ENCODE measurements at regions not wholly inside any gene's neighbourhood (a gene's known extent, or its start where the extent isn't known, plus 50 kb on each side); places are given as distances from the start of the nearest gene placed in this dataset.
A peak's percentile ranks its signal among the peaks of the same experiment; 100 is the strongest.

- DNase-seq (ENCODE audit: low read depth, low spot score) (no peak), ATAC-seq (0 out of 2 replicates have a peak, but pooled peaks have one; percentile 38)
- H3K4me2 ChIP-seq (ENCODE audit: low read length), result no peak overlapping the region
- H3K27me3 ChIP-seq (ENCODE audit: insufficient read depth, low read length), result peaks cover 7% of the 10 kb centered on the region; the same call in 1 of the 2 replicates
- BruUV-seq (replicated peaks), result no TSS peak
- H3K79me2 ChIP-seq (ENCODE audit: insufficient read depth, low read length), result no peaks in the 10 kb centered on the region
- intact Hi-C loops (cut with micrococcal nuclease), result no loop called here
- peaks cover 0 to 4% of the 10 kb centered on the region in 2 experiments; a peak in 1 of 4 replicates for H3K4me1 ChIP-seq (ENCODE audit: control insufficient read depth in 1 of 2, insufficient read depth in 2 of 2, low read length in 2 of 2)
- TF ChIP-seq TCF7L2 (IDR thresholded peaks at IDR 0.05; ENCODE audit: borderline replicate concordance, extremely low read depth, insufficient read depth, insufficient read length) (peak; percentile 94), POLR2A (IDR thresholded peaks at IDR 0.05; ENCODE audit: borderline replicate concordance, extremely low read depth, insufficient read depth, insufficient read length) (no peak)
- H3K9ac ChIP-seq (ENCODE audit: low read length), result no peak overlapping the region
- CTCF ChIA-PET, result no interaction called here
- POLR2A ChIA-PET, result no interaction called here
- no peaks in the 10 kb centered on the region for H4K20me1 ChIP-seq (ENCODE audit: insufficient read depth)
- H3K9me2 ChIP-seq (ENCODE audit: insufficient read depth), result no peaks in the 10 kb centered on the region
- no peak overlapping the region for H3K4me3 ChIP-seq (replicated peaks in 1 of 2; ENCODE audit: low read depth in 1 of 2, low read length in 2 of 2)
- H3K36me3 ChIP-seq (ENCODE audit: control insufficient read depth in 1 of 2, insufficient read depth in 2 of 2, low read length in 2 of 2), result no peaks in the 10 kb centered on the region
- no peak overlapping the region for H3K27ac ChIP-seq (ENCODE audit: low read depth, low read length)
- RAD21 ChIA-PET (ENCODE audit: low non-redundant PET in 1 of 2, low total read pairs in 2 of 2, uncharacterized antibody in 2 of 2, unreplicated experiment in 2 of 2), result no interaction called here
- no peaks in the 10 kb centered on the region for H3K9me3 ChIP-seq (ENCODE audit: control insufficient read depth in 1 of 2, insufficient read depth in 1 of 2, low read depth in 1 of 2, low read length in 2 of 2)
- no peak overlapping the region for H2AFZ ChIP-seq (ENCODE audit: low read depth, low read length, poor library complexity, severe bottlenecking)
Measured at GRCh38 chr4:181150191-181150590, 1093.0 kb upstream of the TENM3 start.

- ChIA-PET CTCF (no interaction called here), POLR2A (no interaction called here), RAD21 (ENCODE audit: low non-redundant PET in 1 of 2, low total read pairs in 2 of 2, uncharacterized antibody in 2 of 2, unreplicated experiment in 2 of 2) (no interaction called here)
- BruUV-seq (replicated peaks), result no TSS peak
- ATAC-seq (no peak), DNase-seq (ENCODE audit: low read depth, low spot score) (no peak)
- no peak overlapping the region for H3K9ac ChIP-seq (ENCODE audit: low read length)
- H3K36me3 ChIP-seq (ENCODE audit: control insufficient read depth in 1 of 2, insufficient read depth in 2 of 2, low read length in 2 of 2), result no peaks in the 10 kb centered on the region
- no peaks in the 10 kb centered on the region for H3K27me3 ChIP-seq (ENCODE audit: insufficient read depth, low read length)
- H3K79me2 ChIP-seq (ENCODE audit: insufficient read depth, low read length), result no peaks in the 10 kb centered on the region
- H3K4me1 ChIP-seq (ENCODE audit: control insufficient read depth in 1 of 2, insufficient read depth in 2 of 2, low read length in 2 of 2), result peaks cover 0 to 4% of the 10 kb centered on the region in 2 experiments; a peak in 1 of 4 replicates
- H3K9me3 ChIP-seq (ENCODE audit: control insufficient read depth in 1 of 2, insufficient read depth in 1 of 2, low read depth in 1 of 2, low read length in 2 of 2), result no peaks in the 10 kb centered on the region
- no peak overlapping the region for H3K27ac ChIP-seq (ENCODE audit: low read depth, low read length)
- no peaks in the 10 kb centered on the region for H4K20me1 ChIP-seq (ENCODE audit: insufficient read depth)
- H3K4me2 ChIP-seq (ENCODE audit: low read length), result no peak overlapping the region
- intact Hi-C loops (cut with micrococcal nuclease), result no loop called here
- no peak overlapping the region for H2AFZ ChIP-seq (ENCODE audit: low read depth, low read length, poor library complexity, severe bottlenecking)
- H3K4me3 ChIP-seq (replicated peaks in 1 of 2; ENCODE audit: low read depth in 1 of 2, low read length in 2 of 2), result no peak overlapping the region
- H3K9me2 ChIP-seq (ENCODE audit: insufficient read depth), result no peaks in the 10 kb centered on the region
- TF ChIP-seq EGR1 (IDR thresholded peaks at IDR 0.05; ENCODE audit: low read depth), result no peak
- TF ChIP-seq SP1 (IDR thresholded peaks at IDR 0.05; ENCODE audit: low read depth), result no peak
- TF ChIP-seq, protein P1, sequence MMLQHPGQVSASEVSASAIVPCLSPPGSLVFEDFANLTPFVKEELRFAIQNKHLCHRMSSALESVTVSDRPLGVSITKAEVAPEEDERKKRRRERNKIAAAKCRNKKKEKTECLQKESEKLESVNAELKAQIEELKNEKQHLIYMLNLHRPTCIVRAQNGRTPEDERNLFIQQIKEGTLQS (IDR thresholded peaks at IDR 0.05), result no peak
- TF ChIP-seq CTCF (IDR thresholded peaks at IDR 0.05 in 2 of 3, conservative IDR thresholded peaks at IDR 0.05 in 1 of 3; ENCODE audit: borderline replicate concordance in 1 of 3, insufficient read depth in 1 of 3, low read depth in 2 of 3, low read length in 2 of 3), result no peak
- no peak for TF ChIP-seq ELF1 (IDR thresholded peaks at IDR 0.05; ENCODE audit: borderline replicate concordance, low read depth)
- TF ChIP-seq CBX3 (IDR thresholded peaks at IDR 0.05; ENCODE audit: low read depth), result no peak
- TF ChIP-seq FOSL1 (IDR thresholded peaks at IDR 0.05; ENCODE audit: low read depth), result no peak
- no peak for TF ChIP-seq RAD21 (IDR thresholded peaks at IDR 0.05; ENCODE audit: low read depth)
- no peak for TF ChIP-seq SRF (IDR thresholded peaks at IDR 0.05; ENCODE audit: low read depth)
- TF ChIP-seq, protein P2, sequence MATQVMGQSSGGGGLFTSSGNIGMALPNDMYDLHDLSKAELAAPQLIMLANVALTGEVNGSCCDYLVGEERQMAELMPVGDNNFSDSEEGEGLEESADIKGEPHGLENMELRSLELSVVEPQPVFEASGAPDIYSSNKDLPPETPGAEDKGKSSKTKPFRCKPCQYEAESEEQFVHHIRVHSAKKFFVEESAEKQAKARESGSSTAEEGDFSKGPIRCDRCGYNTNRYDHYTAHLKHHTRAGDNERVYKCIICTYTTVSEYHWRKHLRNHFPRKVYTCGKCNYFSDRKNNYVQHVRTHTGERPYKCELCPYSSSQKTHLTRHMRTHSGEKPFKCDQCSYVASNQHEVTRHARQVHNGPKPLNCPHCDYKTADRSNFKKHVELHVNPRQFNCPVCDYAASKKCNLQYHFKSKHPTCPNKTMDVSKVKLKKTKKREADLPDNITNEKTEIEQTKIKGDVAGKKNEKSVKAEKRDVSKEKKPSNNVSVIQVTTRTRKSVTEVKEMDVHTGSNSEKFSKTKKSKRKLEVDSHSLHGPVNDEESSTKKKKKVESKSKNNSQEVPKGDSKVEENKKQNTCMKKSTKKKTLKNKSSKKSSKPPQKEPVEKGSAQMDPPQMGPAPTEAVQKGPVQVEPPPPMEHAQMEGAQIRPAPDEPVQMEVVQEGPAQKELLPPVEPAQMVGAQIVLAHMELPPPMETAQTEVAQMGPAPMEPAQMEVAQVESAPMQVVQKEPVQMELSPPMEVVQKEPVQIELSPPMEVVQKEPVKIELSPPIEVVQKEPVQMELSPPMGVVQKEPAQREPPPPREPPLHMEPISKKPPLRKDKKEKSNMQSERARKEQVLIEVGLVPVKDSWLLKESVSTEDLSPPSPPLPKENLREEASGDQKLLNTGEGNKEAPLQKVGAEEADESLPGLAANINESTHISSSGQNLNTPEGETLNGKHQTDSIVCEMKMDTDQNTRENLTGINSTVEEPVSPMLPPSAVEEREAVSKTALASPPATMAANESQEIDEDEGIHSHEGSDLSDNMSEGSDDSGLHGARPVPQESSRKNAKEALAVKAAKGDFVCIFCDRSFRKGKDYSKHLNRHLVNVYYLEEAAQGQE (IDR thresholded peaks at IDR 0.05; ENCODE audit: low read depth), result no peak
- TF ChIP-seq SIN3A (IDR thresholded peaks at IDR 0.05; ENCODE audit: low read depth), result no peak
- TF ChIP-seq MAX (IDR thresholded peaks at IDR 0.05), result no peak
- no peak for TF ChIP-seq ZFX (IDR thresholded peaks at IDR 0.05)
- TF ChIP-seq EZH2 (IDR thresholded peaks at IDR 0.05), result no peak
- TF ChIP-seq ZNF274 (IDR thresholded peaks at IDR 0.05; ENCODE audit: low read depth, low read length), result no peak
- TF ChIP-seq EZH2phosphoT487 (IDR thresholded peaks at IDR 0.05; ENCODE audit: borderline replicate concordance), result no peak
Measured at GRCh38 chr4:181151856-181152255, 1091.3 kb upstream of the TENM3 start.

Measured in HCT116 (cell line).